Umbilical cord (tissue), 1 donor: ENCODE measurements at regions not wholly inside any gene's neighbourhood (a gene's known extent, or its start where the extent isn't known, plus 50 kb on each side); places are given as distances from the start of the nearest gene placed in this dataset.
A peak's percentile ranks its signal among the peaks of the same experiment; 100 is the strongest.

Experiments
- DNase-seq: peaks from one replicate; pipeline ENCODE4 v3.0.0-alpha.2; 2015; ENCODE audit warnings: low spot score

GRCh38 chr21:38957575-38958322, 152.0 kb downstream of the ETS2 start:
- no peak for DNase-seq

GRCh38 chr21:38956856-38957571, 151.3 kb downstream of the ETS2 start:
- DNase-seq = peak; percentile 79

GRCh38 chr21:38956521-38956855, 150.8 kb downstream of the ETS2 start:
- DNase-seq = no peak

- DNase-seq = peak; percentile 34
These were observed 150.3 kb downstream of the ETS2 start for GRCh38 chr21:38956007-38956406.

GRCh38 chr21:38955495-38955894, 149.8 kb downstream of the ETS2 start:
- DNase-seq = no peak

- DNase-seq = no peak
These were observed 148.9 kb downstream of the ETS2 start for GRCh38 chr21:38954588-38955004.

GRCh38 chr21:38953516-38953915, 147.8 kb downstream of the ETS2 start:
- no peak for DNase-seq

GRCh38 chr21:38952890-38953289, 147.2 kb downstream of the ETS2 start:
- no peak for DNase-seq

- no peak for DNase-seq
These were observed 145.5 kb downstream of the ETS2 start for GRCh38 chr21:38951095-38951730.

- peak; percentile 48 for DNase-seq
These were observed 144.8 kb downstream of the ETS2 start for GRCh38 chr21:38950435-38951094.

GRCh38 chr21:38949070-38949380, 143.3 kb downstream of the ETS2 start:
- no peak for DNase-seq

GRCh38 chr21:38948377-38949069, 142.8 kb downstream of the ETS2 start:
- no peak for DNase-seq

GRCh38 chr21:38945545-38946245, 140.0 kb downstream of the ETS2 start:
- DNase-seq = no peak

- DNase-seq = no peak
These were observed 139.2 kb downstream of the ETS2 start for GRCh38 chr21:38944903-38945302.

- DNase-seq = no peak
These were observed 138.7 kb downstream of the ETS2 start for GRCh38 chr21:38944402-38944801.

GRCh38 chr21:38942748-38943211, 137.1 kb downstream of the ETS2 start:
- DNase-seq = no peak

GRCh38 chr21:38938769-38939168, 133.0 kb downstream of the ETS2 start:
- DNase-seq = no peak

- DNase-seq = no peak
These were observed 132.6 kb downstream of the ETS2 start for GRCh38 chr21:38938343-38938742.

- no peak for DNase-seq
These were observed 132.1 kb downstream of the ETS2 start for GRCh38 chr21:38937844-38938243.

- DNase-seq = no peak
These were observed 131.6 kb downstream of the ETS2 start for GRCh38 chr21:38937286-38937790.

GRCh38 chr21:38936240-38936639, 130.5 kb downstream of the ETS2 start:
- DNase-seq = no peak
